ENCODE measurements at regions not wholly inside any gene's neighbourhood (a gene's known extent, or its start where the extent isn't known, plus 50 kb on each side); places are given as distances from the start of the nearest gene placed in this dataset.

DNA sequence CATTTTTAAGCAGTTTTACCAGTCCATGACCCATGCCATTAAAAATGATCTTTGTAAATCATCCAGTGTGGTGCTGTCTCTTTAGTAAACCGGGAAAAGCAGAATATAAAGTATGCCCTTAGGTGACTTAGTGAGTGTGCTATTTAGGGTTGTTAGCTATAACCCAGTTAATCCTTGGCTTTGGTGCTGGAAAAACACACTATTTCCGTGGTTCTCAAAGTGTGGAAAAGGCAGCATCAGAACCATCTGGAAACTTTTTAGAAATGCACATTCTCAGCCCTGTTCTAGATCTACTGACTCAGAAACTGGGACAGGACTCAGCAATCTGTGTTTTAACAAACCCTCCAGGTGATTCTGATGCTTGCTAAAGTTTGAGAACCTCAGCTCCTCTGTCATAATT lies 123.6 kb upstream of the ZNF608 start:
- TF ChIP-seq, protein P1, sequence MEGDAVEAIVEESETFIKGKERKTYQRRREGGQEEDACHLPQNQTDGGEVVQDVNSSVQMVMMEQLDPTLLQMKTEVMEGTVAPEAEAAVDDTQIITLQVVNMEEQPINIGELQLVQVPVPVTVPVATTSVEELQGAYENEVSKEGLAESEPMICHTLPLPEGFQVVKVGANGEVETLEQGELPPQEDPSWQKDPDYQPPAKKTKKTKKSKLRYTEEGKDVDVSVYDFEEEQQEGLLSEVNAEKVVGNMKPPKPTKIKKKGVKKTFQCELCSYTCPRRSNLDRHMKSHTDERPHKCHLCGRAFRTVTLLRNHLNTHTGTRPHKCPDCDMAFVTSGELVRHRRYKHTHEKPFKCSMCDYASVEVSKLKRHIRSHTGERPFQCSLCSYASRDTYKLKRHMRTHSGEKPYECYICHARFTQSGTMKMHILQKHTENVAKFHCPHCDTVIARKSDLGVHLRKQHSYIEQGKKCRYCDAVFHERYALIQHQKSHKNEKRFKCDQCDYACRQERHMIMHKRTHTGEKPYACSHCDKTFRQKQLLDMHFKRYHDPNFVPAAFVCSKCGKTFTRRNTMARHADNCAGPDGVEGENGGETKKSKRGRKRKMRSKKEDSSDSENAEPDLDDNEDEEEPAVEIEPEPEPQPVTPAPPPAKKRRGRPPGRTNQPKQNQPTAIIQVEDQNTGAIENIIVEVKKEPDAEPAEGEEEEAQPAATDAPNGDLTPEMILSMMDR (IDR thresholded peaks at IDR 0.05): no peak
- TF ChIP-seq HOXA7 (CRISPR knock-in tag; IDR thresholded peaks at IDR 0.05): no peak
